ENCODE measurements at regions not wholly inside any gene's neighbourhood (a gene's known extent, or its start where the extent isn't known, plus 50 kb on each side); places are given as distances from the start of the nearest gene placed in this dataset.

DNA sequence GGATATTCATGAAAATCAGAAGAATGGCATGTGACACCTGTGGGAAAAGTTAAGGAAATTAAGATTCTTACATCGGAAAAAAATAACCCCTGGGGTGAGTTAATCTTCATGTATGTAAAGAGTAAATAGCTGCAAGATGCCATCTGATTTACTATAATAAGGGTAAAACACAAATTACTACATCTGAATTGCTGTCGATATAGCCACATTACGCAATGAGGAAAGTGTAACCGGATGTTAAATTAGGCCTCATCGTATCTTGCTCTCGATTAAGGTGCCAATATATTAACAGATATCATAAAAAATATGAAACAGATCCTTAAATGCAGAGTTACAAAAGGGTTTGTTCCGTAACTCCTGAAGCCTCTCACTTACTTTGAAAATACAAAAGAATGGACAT lies 87.4 kb upstream of the ID4 start:
- TF ChIP-seq, protein P1, sequence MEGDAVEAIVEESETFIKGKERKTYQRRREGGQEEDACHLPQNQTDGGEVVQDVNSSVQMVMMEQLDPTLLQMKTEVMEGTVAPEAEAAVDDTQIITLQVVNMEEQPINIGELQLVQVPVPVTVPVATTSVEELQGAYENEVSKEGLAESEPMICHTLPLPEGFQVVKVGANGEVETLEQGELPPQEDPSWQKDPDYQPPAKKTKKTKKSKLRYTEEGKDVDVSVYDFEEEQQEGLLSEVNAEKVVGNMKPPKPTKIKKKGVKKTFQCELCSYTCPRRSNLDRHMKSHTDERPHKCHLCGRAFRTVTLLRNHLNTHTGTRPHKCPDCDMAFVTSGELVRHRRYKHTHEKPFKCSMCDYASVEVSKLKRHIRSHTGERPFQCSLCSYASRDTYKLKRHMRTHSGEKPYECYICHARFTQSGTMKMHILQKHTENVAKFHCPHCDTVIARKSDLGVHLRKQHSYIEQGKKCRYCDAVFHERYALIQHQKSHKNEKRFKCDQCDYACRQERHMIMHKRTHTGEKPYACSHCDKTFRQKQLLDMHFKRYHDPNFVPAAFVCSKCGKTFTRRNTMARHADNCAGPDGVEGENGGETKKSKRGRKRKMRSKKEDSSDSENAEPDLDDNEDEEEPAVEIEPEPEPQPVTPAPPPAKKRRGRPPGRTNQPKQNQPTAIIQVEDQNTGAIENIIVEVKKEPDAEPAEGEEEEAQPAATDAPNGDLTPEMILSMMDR (IDR thresholded peaks at IDR 0.05; ENCODE audit: low read depth, low read length, poor library complexity, severe bottlenecking), result no peak
- no peak for TF ChIP-seq EZH2phosphoT487 (IDR thresholded peaks at IDR 0.05; ENCODE audit: borderline replicate concordance, low read length)
